ENCODE measurements at regions not wholly inside any gene's neighbourhood (a gene's known extent, or its start where the extent isn't known, plus 50 kb on each side); places are given as distances from the start of the nearest gene placed in this dataset.

DNA sequence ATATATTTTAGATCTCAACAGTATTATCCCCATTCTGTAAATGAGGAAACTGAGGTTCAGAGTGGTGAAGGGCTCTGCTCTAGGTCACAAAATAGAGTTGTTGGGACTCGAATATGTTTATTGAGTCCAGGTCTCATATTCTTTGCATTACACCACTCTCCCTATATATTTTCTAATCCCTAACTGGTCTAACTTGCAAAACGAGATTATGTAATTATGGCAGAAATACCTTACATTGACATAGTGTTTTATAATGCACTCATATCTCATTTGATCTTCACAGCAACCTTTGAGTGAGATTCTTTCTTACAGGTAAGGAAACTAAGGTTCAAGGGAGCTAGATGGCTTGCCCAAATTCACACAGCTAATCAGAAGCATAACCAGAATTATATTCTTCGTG, 106.9 kb upstream of the LRIG3 start:
- no peak for DNase-seq
- Mint-ChIP-seq H3K27ac (no peak overlapping the region), H3K4me1 (no peaks in the 10 kb centered on the region), H3K27me3 (no peaks in the 10 kb centered on the region), H3K4me3 (no peak overlapping the region), H3K9me3 (peaks cover 14 to 19% of the 10 kb centered on the region in 2 donors)
- no peak for ATAC-seq

DNA sequence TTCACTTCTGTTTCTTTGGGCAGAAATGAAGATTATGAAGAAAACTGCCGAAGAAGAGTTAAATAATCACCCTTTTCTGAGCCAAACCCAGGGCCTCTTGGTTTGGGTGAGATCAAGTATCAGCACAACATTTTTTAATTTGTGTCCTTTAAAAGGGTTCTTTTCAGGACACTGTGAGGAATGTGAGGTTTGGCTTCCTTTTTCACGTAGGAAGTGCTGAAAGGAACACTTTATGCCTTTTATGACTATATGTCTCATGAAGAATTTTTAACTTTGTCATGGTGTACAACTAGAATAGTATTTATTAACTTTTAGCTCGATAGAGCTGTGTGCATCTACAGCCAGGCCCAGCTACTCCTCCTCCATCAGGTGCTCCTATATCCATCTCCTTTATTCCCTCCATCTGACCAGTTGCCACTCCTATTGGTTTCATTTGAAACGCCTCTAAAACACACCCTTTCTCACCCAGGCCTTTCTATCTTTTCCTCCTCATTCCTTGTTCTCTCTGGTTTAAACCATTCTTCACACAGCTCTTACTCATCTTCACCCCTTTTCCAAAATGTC, 103.6 kb upstream of the LRIG3 start:
- H3K27ac Mint-ChIP-seq: no peak overlapping the region

DNA sequence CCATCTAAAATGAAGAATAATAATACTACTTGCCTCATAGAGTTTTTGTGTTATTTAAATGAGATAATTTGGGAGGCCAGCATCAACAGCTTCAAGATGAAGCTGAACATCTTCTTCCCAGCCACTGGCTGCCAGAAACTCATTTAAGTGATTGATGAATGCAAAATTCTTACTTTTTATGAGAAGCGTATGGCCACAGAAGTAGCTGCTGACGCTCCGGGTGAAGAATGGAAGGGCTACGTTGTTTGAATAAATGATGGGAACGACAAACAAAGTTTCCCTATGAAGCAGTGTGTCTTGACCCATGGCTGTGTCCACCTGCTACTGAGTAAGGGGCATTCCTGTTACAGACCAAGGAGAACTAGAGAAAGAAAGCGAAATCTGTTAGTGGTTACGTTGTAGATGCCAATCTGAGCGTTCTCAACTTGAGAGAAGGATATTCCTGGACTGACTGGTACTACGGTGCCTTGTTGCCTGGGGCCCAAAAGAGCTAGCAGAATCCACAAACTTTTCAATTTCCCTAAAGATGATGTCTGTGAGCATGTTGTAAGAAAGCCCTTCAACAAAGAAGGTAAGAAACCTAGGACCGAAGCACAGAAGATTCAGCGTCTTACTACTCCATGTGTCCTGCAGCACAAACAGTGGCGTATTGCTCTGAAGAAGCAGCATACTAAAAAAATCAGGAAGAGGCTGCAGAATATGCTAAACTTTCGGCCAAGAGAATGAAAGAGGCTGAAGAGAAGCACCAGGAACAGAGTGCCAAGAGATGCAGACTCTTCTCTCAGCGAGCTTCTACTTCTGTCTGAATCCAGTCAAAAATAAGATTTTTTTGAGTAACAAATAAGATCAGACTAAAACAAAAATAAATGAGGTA, 100.0 kb upstream of the LRIG3 start:
- Mint-ChIP-seq H3K9me3 (peaks cover 16 to 18% of the 10 kb centered on the region in 2 donors), H3K4me3 (no peak overlapping the region), H3K27me3 (no peaks in the 10 kb centered on the region), H3K27ac (no peak overlapping the region), H3K4me1 (no peaks in the 10 kb centered on the region)
- no peak for ATAC-seq
- DNase-seq: no peak

More for the DNA sequence above, 103.6 kb upstream of the LRIG3 start:
- ATAC-seq (no peak), DNase-seq (no peak)
- H3K9me3 Mint-ChIP-seq: peaks cover 18 to 21% of the 10 kb centered on the region in 2 donors
- no peaks in the 10 kb centered on the region for H3K4me1 Mint-ChIP-seq
- no peak overlapping the region for H3K4me3 Mint-ChIP-seq
- H3K27me3 Mint-ChIP-seq: no peaks in the 10 kb centered on the region

DNA sequence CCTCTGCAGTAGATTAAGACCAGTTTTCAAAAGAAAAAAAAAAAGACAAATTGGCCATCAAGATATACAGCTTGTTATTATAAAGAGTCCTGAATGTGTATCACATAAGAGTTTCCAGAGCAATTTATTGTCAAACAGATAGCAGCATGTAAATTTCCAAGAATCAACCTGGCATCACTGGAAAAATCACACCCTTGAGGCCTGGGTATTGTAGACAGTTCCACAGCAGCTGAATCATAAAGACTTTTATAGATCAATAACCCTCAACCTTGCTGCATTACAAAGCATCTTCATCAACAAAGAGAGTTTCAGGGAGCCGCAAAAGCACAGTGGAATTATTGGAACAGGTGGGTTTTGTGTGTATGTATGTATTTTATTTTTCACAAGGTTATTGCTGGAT, 94.6 kb upstream of the LRIG3 start:
- H3K27ac Mint-ChIP-seq: no peak overlapping the region
- H3K9me3 Mint-ChIP-seq: peaks cover 0 to 5% of the 10 kb centered on the region in 2 donors
- no peaks in the 10 kb centered on the region for H3K27me3 Mint-ChIP-seq
- H3K4me1 Mint-ChIP-seq: no peaks in the 10 kb centered on the region
- no peak overlapping the region for H3K4me3 Mint-ChIP-seq
- no peak for ATAC-seq
- no peak for DNase-seq

DNA sequence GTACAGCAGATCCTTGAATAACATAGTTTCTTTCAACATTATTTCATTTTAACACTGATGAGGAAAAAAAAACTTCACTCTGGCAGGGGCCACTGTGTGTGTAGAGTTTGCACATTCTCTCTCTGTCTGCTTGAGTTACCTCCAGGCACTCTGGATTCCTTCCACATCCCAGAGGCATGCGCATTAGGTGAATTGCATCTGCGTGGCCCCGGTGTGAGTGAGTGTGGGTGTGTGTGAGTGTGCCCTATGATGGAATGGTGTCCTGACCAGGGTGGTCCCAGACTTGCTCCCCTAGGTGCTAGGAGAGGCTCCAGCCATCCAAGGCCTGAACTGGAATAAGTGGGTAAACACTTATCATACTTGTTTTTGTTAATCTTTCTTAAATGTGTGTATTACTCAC, 90.6 kb upstream of the LRIG3 start:
- Mint-ChIP-seq H3K4me3 (no peak overlapping the region), H3K9me3 (peaks cover 5 to 7% of the 10 kb centered on the region in 2 donors), H3K27ac (no peak overlapping the region), H3K4me1 (no peaks in the 10 kb centered on the region), H3K27me3 (no peaks in the 10 kb centered on the region)
- DNase-seq: no peak
- ATAC-seq: no peak

DNA sequence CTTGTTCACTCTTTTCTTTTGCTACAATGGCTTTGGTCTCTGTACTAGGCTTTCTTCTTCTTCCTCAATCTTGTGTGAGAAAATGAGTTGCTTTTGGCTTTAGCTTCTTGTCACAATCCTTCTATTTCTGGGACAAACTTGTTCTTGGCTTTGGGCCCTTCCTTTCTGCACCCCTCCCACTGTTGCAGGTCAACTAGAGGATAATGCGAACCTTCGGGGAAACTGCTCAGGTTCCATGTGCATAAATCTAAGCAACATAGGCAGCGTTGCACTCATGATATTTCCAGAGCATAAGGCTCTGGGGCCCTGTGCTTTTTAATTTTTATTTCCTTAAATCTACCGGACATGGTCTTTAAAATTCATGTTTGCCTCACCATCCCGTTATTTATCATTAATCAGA, 89.8 kb upstream of the LRIG3 start:
- H3K27me3 Mint-ChIP-seq: no peaks in the 10 kb centered on the region
- H3K4me3 Mint-ChIP-seq: no peak overlapping the region
- H3K9me3 Mint-ChIP-seq: peaks cover 5 to 7% of the 10 kb centered on the region in 2 donors
- H3K4me1 Mint-ChIP-seq: no peaks in the 10 kb centered on the region
- H3K27ac Mint-ChIP-seq: no peak overlapping the region
- DNase-seq (no peak), ATAC-seq (no peak)

DNA sequence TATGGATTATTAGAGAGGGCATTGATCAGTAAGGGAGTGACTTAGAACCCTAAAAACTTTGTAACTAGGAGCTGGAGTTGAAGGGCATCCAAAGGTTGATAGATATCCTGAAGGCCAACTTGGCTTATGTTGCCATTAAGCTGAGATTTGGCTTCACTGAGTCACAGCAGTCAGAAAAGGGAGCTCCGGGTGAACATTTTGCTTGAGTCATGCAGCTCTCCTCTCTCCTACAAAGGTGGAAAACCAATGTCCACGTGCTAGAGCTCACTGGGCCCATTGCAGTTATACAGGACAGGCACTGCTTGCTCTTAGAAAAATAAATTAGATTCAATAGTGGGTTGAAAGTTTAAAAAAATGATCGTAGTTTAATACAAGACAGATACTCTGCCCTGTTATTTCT, 87.3 kb upstream of the LRIG3 start:
- no peaks in the 10 kb centered on the region for H3K27me3 Mint-ChIP-seq
- no peak overlapping the region for H3K4me3 Mint-ChIP-seq
- H3K4me1 Mint-ChIP-seq: no peaks in the 10 kb centered on the region
- no peak for DNase-seq
- no peak overlapping the region for H3K27ac Mint-ChIP-seq
- no peak for ATAC-seq
- peaks cover 5 to 7% of the 10 kb centered on the region in 2 donors for H3K9me3 Mint-ChIP-seq

DNA sequence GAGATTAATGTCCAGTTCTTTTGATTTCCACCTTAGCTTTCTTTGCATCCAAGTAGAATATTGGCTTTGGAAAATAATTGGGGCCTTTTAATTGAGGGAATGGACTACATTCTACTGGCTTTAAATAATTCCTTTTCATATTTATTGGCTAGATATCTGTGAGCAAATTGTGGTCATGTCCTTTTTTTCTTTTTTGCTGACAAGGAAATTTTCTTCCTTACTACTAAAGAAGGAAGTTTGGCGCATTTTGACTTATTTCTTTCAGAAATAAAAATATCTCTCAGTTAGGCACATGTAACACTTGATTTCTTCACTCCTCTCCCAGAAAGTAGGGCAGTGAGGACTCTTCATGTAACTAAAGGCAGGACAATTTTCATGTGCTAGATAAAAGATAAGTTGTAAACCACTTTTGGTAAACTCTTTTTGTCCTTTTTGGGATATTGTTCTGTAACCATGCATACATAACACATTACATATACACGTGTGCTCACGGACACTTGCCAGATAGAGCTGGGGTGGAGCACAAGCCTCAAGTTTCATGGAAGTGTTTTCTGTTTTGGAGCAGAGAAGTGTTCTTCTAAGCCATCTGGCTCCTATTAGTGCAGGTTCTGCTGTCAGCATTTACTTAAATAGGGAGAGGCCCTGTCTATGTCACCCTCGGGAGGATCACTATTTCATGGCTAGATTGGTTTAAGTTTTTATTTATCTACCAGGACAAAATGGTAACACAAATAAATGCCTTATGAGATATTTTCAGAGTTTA, 85.1 kb upstream of the LRIG3 start:
- H3K9me3 Mint-ChIP-seq: peaks cover 0 to 7% of the 10 kb centered on the region in 2 donors
- no peaks in the 10 kb centered on the region for H3K4me1 Mint-ChIP-seq
- DNase-seq: no peak
- no peak overlapping the region for H3K4me3 Mint-ChIP-seq
- no peak for ATAC-seq
- no peaks in the 10 kb centered on the region for H3K27me3 Mint-ChIP-seq
- no peak overlapping the region for H3K27ac Mint-ChIP-seq

DNA sequence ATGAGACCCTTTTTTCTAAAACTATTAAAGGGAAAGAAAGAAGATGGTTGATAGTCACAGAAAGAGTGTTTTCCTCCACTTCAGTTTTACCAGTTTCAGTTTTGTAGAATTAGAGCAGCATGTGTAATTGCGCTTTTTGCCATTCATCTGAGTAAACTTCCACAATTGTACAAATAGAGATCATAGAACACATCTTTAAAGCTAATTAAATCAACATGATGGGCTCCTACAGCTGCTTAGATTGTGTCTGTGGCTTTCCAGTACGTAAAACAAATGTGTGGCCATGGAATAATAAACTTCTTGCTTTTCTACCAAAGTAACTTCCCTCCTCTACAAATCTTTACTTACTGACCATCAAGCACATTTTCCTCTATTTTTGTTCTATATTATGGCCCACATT, 84.2 kb upstream of the LRIG3 start:
- Mint-ChIP-seq H3K9me3 (peaks cover 0 to 7% of the 10 kb centered on the region in 2 donors), H3K27me3 (no peaks in the 10 kb centered on the region), H3K27ac (peak overlapping the region in 1 of 2 donors; percentile 21), H3K4me1 (no peaks in the 10 kb centered on the region), H3K4me3 (no peak overlapping the region)
- no peak for ATAC-seq
- no peak for DNase-seq

DNA sequence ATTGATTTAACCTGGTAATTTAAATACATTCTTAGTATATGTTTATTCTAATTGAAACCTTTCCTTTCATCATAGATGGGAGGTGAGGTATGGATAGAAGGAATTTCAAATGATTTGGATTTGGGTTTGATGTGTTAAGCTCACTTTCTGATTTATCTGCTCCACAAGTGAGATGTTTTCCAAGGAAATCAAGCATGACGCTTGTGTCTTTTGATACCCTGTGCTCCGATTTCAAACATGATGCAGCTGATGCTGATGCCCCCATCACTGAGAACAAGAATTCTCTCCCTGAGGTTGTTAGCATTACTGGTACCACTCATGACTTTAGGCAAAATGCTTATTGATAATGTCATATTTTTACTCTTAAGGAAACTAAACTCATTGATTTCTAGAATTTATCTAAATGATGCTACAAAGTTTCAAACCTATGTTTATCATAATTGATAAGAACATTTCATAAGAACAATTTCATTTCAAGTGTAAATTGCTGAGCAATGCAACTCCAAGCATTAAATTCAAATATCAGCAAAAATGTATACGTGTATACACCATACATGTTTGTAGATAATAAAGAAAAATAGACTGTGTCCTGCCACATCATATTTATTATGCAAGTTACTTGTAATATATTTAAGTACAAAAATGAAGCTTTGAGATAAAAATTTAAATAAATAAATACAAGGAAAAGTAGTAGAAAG, 75.5 kb upstream of the LRIG3 start:
- no peaks in the 10 kb centered on the region for H3K4me1 Mint-ChIP-seq
- H3K9me3 Mint-ChIP-seq: peaks cover 0 to 6% of the 10 kb centered on the region in 2 donors
- ATAC-seq (no peak), DNase-seq (no peak)
- H3K4me3 Mint-ChIP-seq: no peak overlapping the region
- H3K27ac Mint-ChIP-seq: no peak overlapping the region
- H3K27me3 Mint-ChIP-seq: no peaks in the 10 kb centered on the region

DNA sequence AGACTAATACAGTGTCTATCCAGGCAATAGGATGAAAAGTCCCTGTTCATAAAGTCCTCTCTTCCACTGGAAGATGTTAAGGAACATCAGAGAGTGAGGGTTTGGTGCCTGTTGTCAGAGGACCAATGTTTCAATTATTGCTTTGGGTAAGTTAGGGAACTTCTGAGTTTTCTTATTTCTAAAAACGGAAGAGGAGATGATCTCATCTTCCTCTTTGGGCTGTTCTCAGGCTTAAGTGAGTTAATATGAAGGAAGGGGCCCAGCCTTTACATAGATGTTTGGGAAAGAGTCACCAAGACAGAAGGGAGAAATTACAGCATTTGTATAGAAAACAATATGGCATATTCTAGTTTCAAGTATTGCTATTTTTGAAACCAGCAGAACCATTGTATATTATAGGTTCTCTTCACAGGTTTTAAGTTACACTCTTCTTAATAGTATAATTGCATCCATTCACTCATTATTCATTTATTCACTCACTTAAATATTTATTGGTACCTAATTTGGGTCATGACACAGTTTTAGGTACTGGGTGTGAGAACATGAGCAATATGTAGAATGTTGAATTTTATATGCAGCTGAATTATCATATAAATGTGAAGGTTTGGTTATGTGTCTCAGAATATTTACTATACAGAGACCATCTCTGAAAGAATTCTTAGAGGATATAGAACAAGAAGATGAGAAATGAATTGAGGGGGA, 68.5 kb upstream of the LRIG3 start:
- ATAC-seq (no peak), DNase-seq (no peak)
- no peak overlapping the region for H3K4me3 Mint-ChIP-seq
- H3K27ac Mint-ChIP-seq: no peak overlapping the region
- peaks cover 15 to 22% of the 10 kb centered on the region in 2 donors for H3K9me3 Mint-ChIP-seq
- no peaks in the 10 kb centered on the region for H3K27me3 Mint-ChIP-seq
- H3K4me1 Mint-ChIP-seq: no peaks in the 10 kb centered on the region

DNA sequence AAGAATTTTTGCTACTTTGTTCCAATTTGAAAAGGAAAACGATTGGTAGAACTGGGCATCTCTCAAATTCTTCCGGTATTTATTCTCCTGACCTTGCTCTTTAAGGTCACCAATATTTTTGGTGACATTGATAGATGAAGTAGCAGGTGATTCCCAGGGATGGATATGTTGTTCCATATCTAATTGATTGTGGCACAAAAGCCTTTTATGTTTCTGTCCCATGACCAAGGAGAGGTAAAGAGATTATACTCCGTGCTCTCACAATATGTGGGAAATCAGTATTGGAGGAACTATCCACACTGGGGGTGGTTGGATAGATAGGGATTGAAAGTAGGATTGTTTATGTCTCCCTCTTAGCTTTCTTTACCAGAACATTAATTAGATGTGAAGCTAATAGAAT, 61.7 kb upstream of the LRIG3 start:
- H3K4me1 Mint-ChIP-seq: no peaks in the 10 kb centered on the region
- DNase-seq: no peak
- H3K27me3 Mint-ChIP-seq: no peaks in the 10 kb centered on the region
- ATAC-seq: no peak
- no peak overlapping the region for H3K27ac Mint-ChIP-seq
- peaks cover 6 to 7% of the 10 kb centered on the region in 2 donors for H3K9me3 Mint-ChIP-seq
- H3K4me3 Mint-ChIP-seq: no peak overlapping the region

DNA sequence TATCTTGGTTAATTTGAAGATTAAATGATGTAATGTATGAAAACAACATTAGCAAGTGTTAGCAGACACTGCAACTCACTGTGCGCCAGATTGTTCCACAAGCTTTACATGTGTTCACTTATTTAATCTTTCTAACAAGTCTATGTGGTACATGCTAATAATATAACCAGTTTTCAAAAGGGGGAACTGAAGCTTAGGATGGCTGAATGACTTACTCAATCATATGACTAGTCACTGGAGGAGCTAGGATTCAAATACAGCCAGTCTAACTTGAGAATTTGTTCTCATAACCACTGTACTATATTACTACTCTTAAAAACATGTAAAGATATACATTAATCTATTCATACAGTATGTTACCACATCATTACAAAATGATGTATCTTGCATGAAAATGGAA, 60.5 kb upstream of the LRIG3 start:
- no peaks in the 10 kb centered on the region for H3K4me1 Mint-ChIP-seq
- no peak overlapping the region for H3K27ac Mint-ChIP-seq
- no peak overlapping the region for H3K4me3 Mint-ChIP-seq
- H3K27me3 Mint-ChIP-seq: no peaks in the 10 kb centered on the region
- ATAC-seq (no peak), DNase-seq (no peak)
- peaks cover 6 to 7% of the 10 kb centered on the region in 2 donors for H3K9me3 Mint-ChIP-seq

DNA sequence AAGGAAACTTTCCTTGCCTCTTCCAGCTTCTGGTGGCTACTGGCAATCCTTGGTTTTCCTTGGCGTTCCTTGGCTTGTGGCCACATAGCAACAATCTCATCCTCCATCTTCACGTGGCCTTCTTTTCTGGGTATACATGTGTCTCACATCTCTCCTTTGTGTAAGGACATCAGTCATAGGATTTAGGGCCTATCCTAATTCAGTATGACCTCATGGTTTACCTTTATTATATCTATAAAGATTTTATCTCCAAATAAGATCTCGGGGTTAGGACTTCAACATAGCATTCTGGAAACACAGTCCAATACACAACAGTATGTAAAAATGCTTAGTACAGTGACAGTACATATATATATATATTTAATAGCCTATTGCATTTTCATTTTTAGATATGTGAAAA, 58.4 kb upstream of the LRIG3 start:
- Mint-ChIP-seq H3K27me3 (no peaks in the 10 kb centered on the region), H3K27ac (no peak overlapping the region), H3K4me3 (no peak overlapping the region), H3K4me1 (no peaks in the 10 kb centered on the region), H3K9me3 (no peaks in the 10 kb centered on the region)
- DNase-seq (no peak), ATAC-seq (no peak)

DNA sequence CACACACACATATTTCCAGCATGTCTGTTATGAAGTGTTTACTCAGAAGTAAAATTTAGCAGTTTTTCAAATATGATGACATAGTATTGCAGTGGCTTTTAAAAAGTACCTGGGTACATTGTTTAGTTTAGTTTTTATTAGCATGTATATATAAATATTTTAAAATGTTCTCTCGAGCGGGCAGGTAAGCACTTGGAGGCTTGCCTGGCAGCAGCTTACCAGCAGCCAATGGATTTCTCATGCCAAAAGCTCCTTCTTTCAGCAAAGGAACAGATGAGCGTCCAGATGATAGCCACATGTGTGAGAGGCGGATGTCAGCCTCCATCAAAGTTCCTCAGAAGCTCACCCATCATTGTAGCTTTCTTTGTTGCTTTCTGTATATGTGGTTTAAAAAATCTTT, 57.2 kb upstream of the LRIG3 start:
- Mint-ChIP-seq H3K27me3 (no peaks in the 10 kb centered on the region), H3K4me1 (no peaks in the 10 kb centered on the region), H3K9me3 (no peaks in the 10 kb centered on the region), H3K4me3 (no peak overlapping the region), H3K27ac (no peak overlapping the region)
- ATAC-seq: no peak
- no peak for DNase-seq
